ENCODE measurements at regions not wholly inside any gene's neighbourhood (a gene's known extent, or its start where the extent isn't known, plus 50 kb on each side); places are given as distances from the start of the nearest gene placed in this dataset.

DNA sequence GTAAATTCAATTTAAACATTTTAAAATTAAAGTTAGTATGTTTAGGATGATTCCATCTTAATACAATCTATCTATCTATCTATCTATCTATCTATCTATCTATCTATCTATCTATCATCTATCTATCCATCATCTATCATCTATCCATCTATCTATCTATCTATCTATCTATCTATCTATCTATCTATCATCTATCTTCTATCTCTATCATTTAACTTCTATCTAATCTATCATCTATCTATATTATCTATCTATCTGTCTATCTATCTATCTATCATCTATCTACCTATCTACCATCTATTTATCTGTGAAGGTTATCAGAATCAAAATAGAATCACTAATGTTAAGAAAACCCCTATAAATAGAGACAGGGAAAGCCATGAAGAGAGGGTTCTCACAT lies 78.3 kb downstream of the RAMP3 start:
- no peak for DNase-seq

DNA sequence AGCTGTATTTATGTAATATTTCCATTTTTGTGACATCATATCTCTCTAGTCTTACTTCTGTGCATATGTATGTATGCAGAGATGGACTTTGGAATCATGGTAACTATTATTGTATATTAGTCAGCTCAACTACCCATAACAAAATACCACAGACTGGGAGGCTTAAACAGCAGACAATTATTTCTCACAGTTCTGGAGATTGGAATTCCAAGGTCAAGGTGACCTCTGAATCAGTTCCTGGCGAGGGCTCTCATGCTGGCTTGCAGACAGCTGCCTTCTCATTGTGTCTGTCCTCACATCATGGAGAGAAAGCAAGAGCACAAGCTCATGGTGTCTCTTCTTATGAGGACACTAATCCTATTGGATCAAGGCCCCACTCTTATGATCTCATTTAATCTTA lies 79.1 kb downstream of the RAMP3 start:
- no peak for DNase-seq

DNA sequence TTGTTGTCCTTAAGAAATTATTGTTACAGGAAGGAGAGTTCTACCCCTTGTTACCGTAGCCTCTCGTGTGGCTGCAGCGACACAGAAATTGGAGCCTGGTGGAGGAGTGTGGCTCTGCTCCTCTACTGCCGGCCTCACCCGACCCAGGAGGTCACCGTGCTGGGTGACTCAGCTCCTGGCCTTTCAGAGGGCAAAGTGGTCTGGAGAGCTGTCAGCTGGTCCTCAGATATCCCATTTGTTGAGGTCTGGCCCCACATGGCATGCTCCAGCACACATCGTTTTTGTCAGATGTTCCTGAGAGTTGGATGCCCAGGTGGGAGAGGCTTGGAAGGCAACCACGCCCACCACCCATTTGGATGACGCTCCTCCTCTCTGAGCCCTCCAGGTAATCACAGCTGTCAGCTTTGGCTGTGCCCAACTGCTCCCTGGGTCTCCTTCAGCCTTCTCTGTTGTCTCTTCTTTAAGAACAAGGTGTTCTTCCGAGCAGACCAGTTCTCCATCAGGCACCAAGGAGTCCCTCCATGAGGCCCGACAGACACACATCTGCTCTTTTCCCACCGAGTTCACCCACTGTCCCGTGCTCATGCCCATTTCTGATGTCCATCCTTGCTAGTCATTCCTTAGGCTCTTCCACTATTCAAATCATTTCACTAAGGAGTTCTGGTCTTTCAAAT lies 80.3 kb downstream of the RAMP3 start:
- no peak for DNase-seq

DNA sequence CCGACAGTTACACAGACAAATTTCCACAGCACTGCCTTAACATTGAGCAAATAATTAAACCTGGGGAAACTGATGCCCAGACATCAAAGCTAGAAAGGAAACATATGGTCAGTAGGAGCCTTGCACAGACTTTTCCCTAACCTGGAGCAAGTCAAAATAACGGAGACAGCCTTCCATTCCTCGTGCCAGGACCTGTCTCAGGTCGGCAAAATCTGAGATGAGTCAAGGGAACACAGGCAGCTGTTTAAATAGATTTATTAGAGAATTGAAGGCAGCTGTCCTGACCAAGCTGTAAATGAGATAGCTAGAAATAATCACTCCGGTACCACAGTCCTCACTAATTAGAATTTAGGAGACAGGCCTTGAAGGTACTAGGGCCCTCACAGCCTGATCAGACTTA lies 81.2 kb downstream of the RAMP3 start:
- no peak for DNase-seq

DNA sequence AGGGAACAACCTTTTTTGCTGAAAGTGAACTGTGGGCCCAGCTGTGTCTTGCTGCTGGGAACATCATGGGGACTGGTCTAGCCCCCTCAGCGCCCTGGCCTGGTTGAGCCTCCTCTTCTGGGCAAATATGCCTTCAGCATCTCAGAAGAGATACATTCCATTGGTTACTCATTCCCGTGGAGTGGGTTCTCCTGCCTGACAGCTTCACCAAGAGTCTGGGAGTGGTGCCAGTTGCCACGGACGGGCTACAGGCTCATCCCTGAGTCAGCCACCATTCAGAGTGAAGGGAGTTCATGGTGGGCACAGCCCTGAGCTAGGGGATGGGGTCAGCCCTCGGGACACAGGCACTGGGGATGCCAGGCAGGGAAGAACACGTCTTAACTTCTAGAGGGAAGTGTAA lies 81.9 kb downstream of the RAMP3 start:
- no peak for DNase-seq

DNA sequence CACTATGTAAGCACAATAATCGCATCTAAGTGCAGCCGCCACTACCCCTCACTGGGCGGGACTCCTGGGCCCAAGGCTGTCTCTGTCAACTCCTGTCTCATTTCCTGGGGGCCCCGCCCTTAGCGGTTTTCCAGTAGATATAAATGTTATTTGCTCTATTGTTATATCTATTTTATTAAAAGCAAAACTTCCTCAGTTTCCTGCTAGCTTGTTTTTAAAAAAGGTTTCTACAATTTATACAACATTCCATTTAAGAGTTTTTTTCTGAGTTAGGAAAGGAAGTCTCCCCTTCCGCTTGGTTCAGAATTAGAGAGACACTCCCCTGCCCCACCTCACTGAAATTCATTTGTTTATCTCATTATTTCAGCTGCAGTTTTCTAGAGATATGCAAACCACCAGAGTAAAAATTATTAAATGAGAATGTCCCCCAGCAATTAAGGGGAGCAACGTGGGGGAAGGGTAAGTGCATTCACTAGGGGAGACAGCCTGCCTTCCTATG lies 82.7 kb downstream of the RAMP3 start:
- DNase-seq = no peak

DNA sequence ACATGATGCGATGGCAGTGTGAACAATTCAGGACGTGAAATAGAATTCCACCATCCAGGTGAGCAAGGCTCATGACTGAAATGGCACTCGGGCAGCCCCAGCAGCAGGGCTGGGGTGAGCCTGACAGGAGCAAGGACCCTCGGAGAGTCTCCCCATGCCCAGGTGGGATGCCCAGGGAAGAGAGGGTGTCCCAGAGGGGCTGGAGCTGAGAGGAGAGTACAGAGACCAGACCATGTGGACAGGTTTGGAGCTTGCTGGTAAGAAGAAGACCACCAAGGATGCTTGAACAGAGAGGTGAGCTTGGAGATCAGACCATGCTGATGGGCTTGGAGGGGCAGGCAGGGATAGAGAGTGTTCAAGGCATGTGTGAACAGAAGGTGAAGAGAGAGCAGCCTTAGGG lies 83.3 kb downstream of the RAMP3 start:
- DNase-seq = no peak

DNA sequence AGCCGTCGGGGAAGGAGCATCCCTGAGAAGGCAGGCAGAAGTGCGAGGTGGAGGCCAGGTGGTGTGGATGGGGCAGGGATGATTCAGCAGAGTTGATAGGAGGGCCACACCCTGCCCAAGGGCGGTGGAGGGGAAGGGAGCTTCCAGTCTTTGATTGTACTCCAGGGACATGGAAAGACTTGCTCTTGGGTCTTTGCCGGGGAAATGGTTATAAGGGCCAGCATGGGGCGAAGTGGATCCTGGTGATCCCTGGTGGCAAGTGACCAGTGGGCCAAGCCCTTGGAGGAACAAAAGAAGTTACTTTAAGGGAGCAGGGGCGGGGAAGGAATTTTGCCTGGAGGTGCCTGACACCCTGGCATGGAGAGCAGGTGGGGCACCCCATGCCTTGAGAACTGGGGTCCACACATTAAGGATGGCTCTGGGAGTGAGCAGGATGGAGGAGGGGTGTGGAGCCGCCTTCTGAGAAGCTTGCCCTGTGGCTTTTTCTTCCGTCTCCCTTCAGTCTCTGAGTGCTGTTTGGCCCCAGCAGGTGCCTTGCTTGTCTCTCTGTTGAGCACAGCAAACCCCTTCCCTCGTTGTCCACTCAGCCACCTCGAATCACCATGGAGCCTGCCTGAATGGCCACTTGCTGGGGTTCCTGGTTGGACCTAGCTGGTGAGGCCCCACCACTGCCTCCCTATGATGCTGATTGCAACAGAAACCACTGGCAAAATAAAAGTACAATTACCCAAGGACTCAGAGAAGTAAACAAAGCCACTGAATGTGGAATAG lies 83.9 kb downstream of the RAMP3 start:
- no peak for DNase-seq

DNA sequence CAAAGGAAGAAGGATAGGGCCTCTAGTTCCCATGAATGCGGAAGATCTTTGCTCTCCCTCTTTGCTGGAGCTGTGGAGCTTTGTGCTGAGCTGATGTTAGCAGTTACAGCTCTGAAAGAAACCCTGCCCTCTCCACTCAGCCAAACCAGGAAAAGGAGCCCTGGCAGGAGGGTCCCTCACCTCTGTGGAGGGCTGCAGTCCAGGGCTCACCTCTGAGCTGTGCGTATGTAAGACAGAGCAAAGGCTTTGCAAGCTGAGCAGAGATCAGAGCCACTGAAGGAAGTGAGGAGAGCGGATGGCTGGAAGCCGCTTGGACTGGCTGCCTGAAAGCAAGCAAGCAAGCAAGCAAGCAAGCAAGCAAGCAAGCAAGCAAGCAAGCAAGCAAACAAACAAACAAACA lies 84.7 kb downstream of the RAMP3 start:
- no peak for DNase-seq

DNA sequence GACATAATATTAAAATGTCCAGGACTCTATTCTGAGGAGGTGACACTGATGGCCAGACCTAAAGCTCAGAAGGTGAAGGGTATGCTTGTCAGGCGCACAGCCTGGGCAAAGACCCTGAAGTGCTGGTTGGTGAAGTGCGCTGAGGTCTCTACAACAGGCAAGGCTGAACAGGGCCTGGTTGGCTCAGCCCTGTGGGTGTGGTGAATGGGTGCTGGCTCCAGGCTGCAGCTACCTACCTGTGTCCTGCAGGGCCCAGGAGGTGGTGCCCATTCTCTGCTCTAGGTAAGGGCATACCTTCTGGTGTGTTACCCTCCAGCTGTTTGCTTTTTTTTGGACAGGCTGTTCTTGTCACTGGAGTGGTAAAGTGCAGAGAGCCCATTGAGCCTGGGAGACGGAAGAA lies 85.1 kb downstream of the RAMP3 start:
- no peak for DNase-seq

DNA sequence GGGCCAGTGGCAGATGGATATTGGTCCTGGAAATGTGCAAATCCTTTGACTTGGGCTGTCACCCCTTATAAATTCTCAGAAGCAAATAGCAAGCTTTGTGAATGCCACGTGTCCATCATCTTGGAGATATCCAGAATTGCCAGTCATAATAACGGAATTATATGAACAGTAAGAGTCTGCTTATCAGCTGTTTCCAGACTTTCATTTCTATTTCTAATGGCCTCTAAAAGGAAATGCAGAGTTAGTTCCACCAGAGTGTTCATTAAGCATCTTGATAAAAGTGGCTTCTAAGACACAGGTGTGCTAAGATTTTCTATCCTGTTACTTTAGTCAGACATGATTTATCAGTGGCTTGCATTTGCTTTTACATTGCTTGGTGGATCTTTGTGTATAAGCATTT lies 87.4 kb downstream of the RAMP3 start:
- DNase-seq = no peak

DNA sequence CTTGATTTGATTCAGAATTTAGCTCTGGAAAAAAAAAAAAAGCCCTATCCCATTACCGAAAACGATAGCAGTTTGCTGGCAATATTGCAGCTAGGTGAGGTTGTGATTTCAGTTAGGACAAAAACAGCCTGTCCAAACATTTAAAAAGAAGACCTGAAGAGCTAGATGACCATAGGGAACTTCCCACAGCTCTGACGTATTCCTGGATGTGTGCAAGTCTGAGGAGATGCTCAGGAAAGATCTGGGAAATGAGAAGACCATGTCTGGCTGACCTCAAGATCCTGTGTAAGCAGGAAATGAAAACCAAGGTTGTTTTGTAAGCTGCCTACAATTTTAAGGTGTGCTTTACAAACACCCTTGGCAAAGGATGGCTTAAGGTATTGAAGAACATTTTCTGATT lies 88.7 kb downstream of the RAMP3 start:
- no peak for DNase-seq

DNA sequence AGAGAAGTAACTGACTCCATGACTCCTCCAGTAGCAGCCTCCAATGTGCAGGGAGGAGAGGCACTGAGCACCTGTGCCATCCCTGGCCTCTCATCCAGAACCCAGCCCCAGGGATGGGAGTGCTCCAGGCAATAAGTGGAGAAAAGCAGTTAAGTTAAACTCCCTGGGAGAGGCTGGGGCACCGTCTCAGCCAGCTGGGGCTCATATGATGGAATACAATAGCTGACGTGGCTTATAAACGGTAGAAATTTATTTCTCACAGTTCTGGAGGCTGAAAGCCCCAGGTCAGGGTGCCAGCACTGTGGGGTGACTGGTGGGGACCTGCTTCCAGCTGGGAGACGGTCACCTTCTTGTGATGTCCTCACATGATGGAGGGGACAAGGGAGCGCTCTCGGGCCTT lies 94.7 kb downstream of the RAMP3 start:
- no peak for DNase-seq

DNA sequence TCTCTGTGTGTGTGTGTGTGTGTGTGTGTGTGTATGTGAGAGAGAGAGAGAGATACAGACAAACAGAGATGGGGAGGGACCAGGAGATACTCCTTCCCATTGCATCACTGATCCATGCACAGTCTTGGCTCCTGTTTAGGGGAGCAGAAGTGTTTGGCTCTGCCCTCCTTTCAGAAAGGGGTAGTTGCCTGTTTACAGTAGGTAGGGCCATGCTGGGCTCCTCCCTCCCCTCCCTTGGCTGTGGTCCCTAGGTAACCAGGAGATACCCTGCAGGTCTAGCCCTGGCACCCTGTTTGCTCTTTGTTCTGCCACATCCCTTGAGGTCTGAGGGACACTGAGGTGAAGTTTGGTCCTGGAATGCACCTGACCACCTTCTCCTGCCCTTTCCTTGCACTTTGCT lies 95.3 kb downstream of the RAMP3 start:
- DNase-seq = no peak

DNA sequence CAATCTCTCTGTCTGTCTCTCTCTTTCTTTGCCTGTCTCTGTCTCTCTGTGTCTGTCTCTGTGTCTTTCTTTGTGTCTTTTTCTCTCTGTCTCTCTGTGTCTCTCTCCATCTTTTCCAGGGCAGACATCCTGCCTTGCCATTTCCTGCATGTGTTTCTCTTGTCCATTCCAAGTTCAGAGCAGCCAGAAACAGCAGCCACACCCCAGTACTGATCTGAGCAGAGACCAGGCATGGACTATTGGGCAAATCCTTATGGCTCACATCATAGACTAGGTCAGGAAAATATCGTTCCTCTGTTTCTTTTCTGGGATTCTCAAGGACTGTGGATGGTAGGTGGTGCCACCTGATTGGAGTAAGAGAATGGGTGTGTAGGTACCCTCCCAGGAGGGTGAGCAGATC lies 95.8 kb downstream of the RAMP3 start:
- DNase-seq = no peak

DNA sequence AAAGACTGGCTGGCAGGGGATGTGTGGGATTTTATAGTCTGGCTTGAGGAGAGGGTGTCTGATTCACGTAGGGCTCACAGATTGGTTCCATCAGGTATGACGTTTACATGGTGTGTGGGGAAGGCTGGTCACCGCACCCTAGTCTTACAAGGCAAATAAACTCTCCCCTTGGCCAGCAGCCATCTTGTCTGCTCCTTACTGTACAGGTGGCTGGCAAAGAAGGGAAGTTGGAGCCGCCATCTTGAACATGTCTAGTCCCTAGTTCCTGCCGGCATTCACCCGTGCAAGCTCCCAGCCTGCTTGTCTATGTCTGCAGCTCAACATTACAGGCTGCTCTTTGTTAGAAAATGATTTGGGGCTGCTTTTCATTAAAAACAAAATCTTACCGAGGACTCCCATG lies 97.6 kb downstream of the RAMP3 start:
- no peak for DNase-seq

DNA sequence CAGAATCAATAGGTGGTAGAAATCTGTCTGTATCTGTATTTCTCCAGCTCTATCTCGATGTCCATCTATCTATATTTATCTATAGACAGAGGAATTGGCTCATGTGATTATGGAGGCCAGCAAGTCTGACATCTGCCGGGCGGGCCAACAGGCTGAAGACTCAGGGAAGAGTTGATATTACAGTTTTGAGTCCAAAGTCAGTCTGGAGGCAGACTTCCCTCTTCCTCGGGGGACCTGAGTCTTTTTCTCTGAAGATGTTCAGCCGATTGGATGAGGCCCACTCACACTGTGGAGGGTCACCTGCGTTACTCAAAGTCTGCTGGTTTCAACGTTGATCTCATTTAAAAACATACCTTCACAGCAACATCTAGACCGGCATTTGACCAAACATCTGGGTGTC lies 98.7 kb downstream of the RAMP3 start:
- no peak for DNase-seq

DNA sequence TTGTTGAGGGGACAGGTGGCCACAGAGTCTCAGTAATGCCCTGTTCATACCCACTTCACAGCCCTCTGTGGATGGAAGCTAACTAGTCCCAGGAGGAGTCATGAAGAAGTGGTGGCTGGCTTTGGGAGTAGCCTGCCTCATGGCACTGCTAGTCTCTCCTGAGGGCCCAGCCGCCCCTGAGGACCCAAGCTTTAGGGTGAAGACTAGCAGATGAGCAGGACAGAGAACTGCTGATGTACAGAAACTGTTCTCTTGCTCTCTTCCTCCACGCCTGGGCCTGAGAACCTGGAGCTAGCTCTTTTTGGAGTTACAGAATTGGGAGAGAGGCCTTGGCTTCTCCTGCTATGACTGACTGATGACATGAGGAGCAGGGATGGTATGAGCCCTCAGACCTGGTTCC lies 99.2 kb downstream of the RAMP3 start:
- DNase-seq = no peak

DNA sequence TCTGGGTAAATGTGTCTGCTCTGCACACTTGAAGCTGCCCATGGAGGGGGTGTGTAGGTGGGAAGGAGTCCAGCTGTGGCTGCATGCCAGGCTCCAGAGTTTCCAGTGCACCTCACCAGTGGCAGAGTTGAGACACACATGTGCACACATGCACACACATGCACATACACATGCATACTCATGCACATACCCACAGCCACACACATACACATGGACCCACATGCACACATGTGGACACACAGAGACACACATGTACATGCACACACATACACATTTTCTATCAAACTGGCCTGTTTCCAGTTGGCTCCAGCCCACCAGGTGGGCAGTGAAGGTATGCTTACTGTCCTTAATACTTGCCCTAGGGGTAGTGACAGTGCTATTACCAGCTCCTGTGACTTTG lies 99.7 kb downstream of the RAMP3 start:
- no peak for DNase-seq

DNA sequence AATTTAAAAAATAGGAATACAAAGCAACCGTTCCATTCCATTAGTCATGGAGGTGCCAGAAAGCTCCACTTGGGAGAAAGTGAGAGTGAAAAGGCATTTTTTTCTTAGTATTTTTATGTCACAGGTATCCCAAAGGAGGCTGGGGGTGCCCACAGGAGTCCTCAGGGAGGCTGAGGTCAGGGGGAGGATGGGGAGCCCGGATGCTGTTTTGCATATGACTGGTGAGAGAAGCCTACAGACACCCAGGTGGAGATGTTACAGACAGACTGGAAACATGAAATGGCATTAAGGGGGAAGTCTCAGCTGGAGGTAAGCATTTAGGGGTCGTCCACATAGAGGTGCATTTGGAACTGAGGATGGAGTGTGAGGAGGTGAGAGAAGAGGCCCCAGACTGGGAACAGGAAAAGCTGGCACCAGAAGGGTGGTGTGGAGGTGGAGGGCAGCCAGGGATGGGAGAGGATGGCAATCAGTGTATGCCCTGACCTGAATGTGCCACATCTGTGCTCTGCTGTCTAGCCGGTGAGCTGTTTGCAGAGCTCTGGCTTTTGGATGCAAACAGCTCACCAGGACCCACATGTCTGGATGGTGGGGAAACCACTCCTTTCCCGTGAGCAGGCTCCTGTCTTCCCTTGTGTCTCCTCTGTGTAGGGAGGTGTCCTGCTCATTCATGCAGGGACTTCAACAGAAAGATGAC lies 101.1 kb downstream of the RAMP3 start:
- no peak for DNase-seq

DNA sequence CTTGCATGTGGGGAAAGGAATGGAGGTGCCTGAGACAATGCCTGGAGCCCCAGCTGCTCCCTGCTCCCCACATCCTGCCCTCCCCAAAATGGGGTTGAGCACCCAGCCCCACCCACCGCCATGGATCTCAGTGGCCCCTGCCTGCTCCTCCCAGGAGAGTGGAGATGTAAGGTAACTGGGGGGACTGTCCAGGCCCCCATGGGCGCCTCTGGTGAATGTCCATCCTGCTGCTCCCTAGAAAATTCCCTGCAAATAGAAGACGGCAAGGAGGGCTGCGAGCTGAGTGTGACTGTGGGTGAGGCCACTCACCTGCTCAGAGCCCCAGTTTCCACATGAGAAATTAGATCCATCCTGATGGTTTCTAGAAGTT lies 101.6 kb downstream of the RAMP3 start:
- DNase-seq = no peak

DNA sequence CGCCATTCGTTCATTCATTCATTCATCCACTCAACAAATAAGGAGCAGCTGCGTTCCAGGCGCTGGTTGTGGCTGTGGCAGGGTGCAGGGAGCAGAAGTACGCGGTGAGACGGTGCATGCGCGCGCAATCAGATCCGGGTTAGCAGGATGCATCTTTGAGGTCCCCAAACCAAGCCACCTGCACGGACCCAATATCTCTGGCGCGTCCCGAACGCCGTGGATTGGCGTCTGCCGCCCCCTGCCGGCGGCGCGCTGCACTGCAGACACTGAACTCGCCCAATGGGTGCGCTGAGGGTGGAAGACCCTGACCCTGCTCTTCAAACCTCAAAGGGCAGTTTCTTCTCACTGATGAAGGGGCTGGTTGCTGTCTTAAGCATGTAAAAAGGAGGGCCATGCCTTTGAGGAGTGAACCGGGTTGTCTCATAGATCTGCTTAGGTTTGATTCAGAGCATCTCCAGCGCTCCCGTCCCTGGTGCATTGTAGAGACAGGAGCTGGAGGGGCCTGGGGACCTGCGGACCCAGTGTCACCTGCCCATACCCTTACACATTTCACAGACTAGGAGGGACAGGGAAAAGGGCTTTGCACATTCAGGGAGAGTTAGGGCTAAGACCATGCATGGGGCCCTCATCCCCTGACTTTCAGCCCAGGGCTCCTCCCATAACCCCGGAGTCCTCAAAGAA lies 102.5 kb downstream of the RAMP3 start:
- peak; percentile 88 for DNase-seq

DNA sequence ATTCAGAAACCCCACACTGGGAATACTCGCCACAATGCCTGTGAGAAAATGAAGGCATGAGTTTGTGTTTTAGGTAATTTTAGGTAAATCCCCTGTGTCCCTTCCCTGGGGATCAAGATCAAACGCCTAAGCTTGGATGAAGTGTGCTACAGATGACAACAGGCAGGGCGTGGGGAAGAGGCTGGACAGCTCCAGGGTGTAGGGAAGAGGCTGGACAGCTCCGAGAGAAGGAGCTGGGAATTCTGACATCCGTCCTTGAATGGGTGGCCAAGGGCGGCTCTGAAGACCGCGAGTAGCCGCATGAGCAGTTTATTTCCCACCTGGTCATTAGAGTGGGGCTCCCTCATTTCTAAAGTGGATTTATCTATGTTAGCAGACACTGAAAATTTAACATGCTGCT lies 109.7 kb downstream of the RAMP3 start:
- DNase-seq = no peak

DNA sequence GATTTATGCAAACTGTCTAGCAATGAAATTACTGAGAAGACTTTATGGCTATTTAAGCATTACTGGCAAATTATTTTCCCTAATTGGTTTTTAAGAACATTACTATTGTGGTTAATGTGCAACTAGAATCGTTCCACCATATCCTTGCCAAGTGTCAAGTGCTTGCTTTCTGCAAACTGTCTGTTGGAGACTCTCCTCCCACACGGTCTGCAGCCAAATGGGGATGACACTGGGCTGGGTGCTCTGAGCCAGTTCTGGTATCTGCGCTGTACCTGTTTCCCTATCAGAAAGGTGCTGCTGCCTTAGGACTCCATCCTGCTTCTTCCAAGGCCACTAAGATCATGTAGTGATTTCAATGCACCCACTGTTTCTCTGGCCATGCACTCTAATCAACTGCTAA lies 110.4 kb downstream of the RAMP3 start:
- no peak for DNase-seq

All from stimulated activated CD8-positive, alpha-beta memory T cell treated with anti-CD3 and anti-CD28 coated beads, Interleukin-4, amount 100 ng/mL, for 48 hours (primary cell).